Body of pancreas (tissue), 4 donors: ENCODE measurements at regions not wholly inside any gene's neighbourhood (a gene's known extent, or its start where the extent isn't known, plus 50 kb on each side); places are given as distances from the start of the nearest gene placed in this dataset.

ENCODE experiments used
- POLR2A ChIP-seq, 3 donors: fragments of 450-650 bp; IDR thresholded peaks; one replicate each; pipeline ENCODE4 v1.6.1; 2016; ENCODE audit warnings: antibody characterized with exemption in 3 of 3, mild to moderate bottlenecking in 2 of 3
- TF ChIP-seq, protein P1 (sequence below), 7 experiments: fragments of 450-650 bp in 4 of 7; fragments of 200-600 bp in 3 of 7; sonication (generic) in 3 of 7; IDR thresholded peaks; one replicate each; pipeline ENCODE4 v1.5.1; 2016 to 2019; ENCODE audit warnings: antibody characterized with exemption in 7 of 7

DNA sequence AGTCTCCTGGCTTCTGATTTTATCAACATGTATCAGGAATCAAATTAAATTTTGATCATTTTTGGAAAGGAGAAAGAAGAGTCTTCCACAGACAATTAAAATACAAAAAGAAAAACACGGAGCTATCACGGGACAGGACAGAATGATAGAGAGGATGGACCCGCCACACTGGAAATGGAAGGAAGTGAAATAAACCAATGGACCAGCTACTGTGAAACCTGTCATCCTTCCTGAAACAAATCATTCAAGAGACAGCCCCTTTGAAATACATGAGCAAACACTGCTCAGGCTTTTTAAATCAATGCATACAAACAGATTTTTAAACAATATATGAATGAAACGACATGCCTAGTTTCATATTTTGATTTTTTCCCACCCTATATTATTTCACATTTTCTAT lies 339.4 kb downstream of the ACTL7B start:
- TF ChIP-seq, protein P1, sequence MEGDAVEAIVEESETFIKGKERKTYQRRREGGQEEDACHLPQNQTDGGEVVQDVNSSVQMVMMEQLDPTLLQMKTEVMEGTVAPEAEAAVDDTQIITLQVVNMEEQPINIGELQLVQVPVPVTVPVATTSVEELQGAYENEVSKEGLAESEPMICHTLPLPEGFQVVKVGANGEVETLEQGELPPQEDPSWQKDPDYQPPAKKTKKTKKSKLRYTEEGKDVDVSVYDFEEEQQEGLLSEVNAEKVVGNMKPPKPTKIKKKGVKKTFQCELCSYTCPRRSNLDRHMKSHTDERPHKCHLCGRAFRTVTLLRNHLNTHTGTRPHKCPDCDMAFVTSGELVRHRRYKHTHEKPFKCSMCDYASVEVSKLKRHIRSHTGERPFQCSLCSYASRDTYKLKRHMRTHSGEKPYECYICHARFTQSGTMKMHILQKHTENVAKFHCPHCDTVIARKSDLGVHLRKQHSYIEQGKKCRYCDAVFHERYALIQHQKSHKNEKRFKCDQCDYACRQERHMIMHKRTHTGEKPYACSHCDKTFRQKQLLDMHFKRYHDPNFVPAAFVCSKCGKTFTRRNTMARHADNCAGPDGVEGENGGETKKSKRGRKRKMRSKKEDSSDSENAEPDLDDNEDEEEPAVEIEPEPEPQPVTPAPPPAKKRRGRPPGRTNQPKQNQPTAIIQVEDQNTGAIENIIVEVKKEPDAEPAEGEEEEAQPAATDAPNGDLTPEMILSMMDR (IDR thresholded peaks at IDR 0.05): no peak
- no peak for TF ChIP-seq POLR2A (IDR thresholded peaks at IDR 0.05)
